BLaER1 (cell line): ENCODE measurements at regions not wholly inside any gene's neighbourhood (a gene's known extent, or its start where the extent isn't known, plus 50 kb on each side); places are given as distances from the start of the nearest gene placed in this dataset.

Source experiments
- H3K27ac ChIP-seq: shearing (Covaris generic); formaldehyde crosslinking; 2 replicates; pipeline ENCODE4 v1.8.1; 2022
- H3K27me3 ChIP-seq: shearing (Covaris generic); formaldehyde crosslinking; 2 replicates; pipeline ENCODE4 v1.8.1; 2022
- H3K36me3 ChIP-seq: shearing (Covaris generic); formaldehyde crosslinking; 2 replicates; pipeline ENCODE4 v1.8.1; 2022
- H3K4me1 ChIP-seq: shearing (Covaris generic); formaldehyde crosslinking; 2 replicates; pipeline ENCODE4 v1.8.1; 2022
- H3K4me2 ChIP-seq: shearing (Covaris generic); formaldehyde crosslinking; 2 replicates; pipeline ENCODE4 v1.8.1; 2022
- H3K4me3 ChIP-seq: shearing (Covaris generic); formaldehyde crosslinking; 2 replicates; pipeline ENCODE4 v1.8.1; 2022
- H3K9ac ChIP-seq: shearing (Covaris generic); formaldehyde crosslinking; 2 replicates; pipeline ENCODE4 v1.8.1; 2022
- H3K9me3 ChIP-seq: shearing (Covaris generic); formaldehyde crosslinking; 2 replicates; pipeline ENCODE4 v1.8.1; 2022
- H4K20me1 ChIP-seq: shearing (Covaris generic); formaldehyde crosslinking; 2 replicates; pipeline ENCODE4 v1.8.1; 2022
- Cebpa-rat ChIP-seq: shearing (Covaris generic); IDR thresholded peaks from 2 replicates; pipeline ENCODE4 v1.8.1; 2022

GRCh38 chr4:136505020-136505419, 1027.3 kb downstream of the PCDH18 start:
- Histone ChIP-seq H3K4me3 (no peak overlapping the region), H3K4me1 (no peaks in the 10 kb centered on the region), H3K9ac (no peak overlapping the region), H4K20me1 (no peaks in the 10 kb centered on the region), H3K36me3 (no peaks in the 10 kb centered on the region), H3K4me2 (no peak overlapping the region), H3K27me3 (no peaks in the 10 kb centered on the region), H3K9me3 (no peaks in the 10 kb centered on the region), H3K27ac (no peak overlapping the region)
- TF ChIP-seq Cebpa-rat, result no peak

- H4K20me1 ChIP-seq, result no peaks in the 10 kb centered on the region
- TF ChIP-seq Cebpa-rat, result no peak
Observed at GRCh38 chr4:136495851-136496250, 1036.4 kb downstream of the PCDH18 start.

GRCh38 chr4:136495076-136495475, 1037.2 kb downstream of the PCDH18 start:
- no peaks in the 10 kb centered on the region for H3K4me1 ChIP-seq

More at GRCh38 chr4:136495851-136496250, 1036.4 kb downstream of the PCDH18 start:
- no peaks in the 10 kb centered on the region for H3K9me3 ChIP-seq
- H3K27me3 ChIP-seq, result no peaks in the 10 kb centered on the region
- no peaks in the 10 kb centered on the region for H3K4me1 ChIP-seq
- H3K4me3 ChIP-seq, result no peak overlapping the region
- no peak overlapping the region for H3K4me2 ChIP-seq
- H3K9ac ChIP-seq, result no peak overlapping the region
- no peaks in the 10 kb centered on the region for H3K36me3 ChIP-seq
- H3K27ac ChIP-seq, result no peak overlapping the region

DNA sequence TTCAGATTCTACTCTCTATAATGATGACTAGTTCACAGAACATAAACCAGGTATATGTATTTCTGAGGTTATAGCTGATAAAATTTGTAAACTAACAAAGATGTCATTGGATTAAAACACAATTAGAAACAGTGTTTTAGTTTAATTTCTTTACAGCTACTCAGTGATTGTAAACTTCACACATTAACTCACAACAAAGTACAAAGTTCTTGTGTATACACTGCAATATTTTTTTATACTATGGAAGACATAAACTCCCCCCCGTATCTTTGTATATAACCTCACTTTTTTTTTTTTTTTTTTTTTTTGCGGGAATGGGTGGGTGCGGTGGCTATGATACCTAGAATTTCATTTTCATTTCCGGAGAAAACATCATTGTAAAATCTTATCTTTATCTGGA, 1043.2 kb downstream of the PCDH18 start:
- Histone ChIP-seq H3K4me1 (no peaks in the 10 kb centered on the region), H4K20me1 (no peaks in the 10 kb centered on the region), H3K27me3 (no peaks in the 10 kb centered on the region), H3K9ac (no peak overlapping the region), H3K4me2 (no peak overlapping the region), H3K27ac (no peak overlapping the region), H3K36me3 (no peaks in the 10 kb centered on the region), H3K4me3 (no peak overlapping the region), H3K9me3 (no peaks in the 10 kb centered on the region)
- no peak for TF ChIP-seq Cebpa-rat

More at GRCh38 chr4:136495076-136495475, 1037.2 kb downstream of the PCDH18 start:
- H3K9me3 ChIP-seq, result no peaks in the 10 kb centered on the region
- no peak overlapping the region for H3K9ac ChIP-seq
- no peak for TF ChIP-seq Cebpa-rat
- no peaks in the 10 kb centered on the region for H4K20me1 ChIP-seq
- no peak overlapping the region for H3K27ac ChIP-seq
- H3K36me3 ChIP-seq, result no peaks in the 10 kb centered on the region
- no peak overlapping the region for H3K4me2 ChIP-seq
- H3K27me3 ChIP-seq, result no peaks in the 10 kb centered on the region
- H3K4me3 ChIP-seq, result no peak overlapping the region

DNA sequence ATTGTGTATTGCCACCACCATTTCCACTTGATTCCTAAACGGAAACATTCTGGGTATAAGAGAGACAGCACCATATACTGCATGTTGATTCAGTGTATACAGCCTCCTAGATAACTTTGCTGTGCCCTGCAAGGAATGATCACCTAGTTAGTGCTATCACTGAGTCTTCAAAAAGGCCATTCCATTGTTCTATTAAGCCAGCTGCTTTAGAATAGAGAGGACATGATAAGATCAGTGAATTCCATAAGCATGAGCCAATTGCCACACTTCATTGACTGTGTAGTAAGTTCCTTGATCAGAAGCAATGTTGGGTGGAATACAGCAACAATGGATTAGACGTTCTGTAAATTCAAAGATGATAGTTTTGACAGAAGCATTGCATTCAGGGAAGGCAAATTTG, 1047.3 kb downstream of the PCDH18 start:
- no peak overlapping the region for H3K9ac ChIP-seq
- H3K4me2 ChIP-seq, result no peak overlapping the region
- H3K27ac ChIP-seq, result no peak overlapping the region
- no peaks in the 10 kb centered on the region for H3K36me3 ChIP-seq
- no peaks in the 10 kb centered on the region for H3K9me3 ChIP-seq
- no peak overlapping the region for H3K4me3 ChIP-seq
- no peaks in the 10 kb centered on the region for H3K27me3 ChIP-seq
- no peak for TF ChIP-seq Cebpa-rat
- H4K20me1 ChIP-seq, result no peaks in the 10 kb centered on the region
- H3K4me1 ChIP-seq, result no peaks in the 10 kb centered on the region

DNA sequence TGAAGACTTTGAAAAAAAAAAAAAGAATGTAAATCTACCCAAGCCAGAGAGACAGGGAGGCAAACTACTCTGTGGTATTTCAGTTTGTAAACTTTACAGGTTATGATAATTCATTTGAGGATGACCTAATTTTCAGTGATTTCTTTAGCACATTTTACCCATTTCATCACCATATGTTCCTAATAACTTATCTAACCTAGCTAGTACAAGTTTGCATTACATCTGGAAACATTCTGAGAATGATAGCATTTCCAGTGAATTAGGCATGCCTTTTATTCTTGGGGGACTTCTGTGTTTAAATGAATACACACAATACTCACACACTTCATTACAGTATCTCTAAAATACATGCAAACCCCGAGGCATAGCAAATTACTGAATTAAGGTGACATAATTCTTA, 1055.5 kb downstream of the PCDH18 start:
- Histone ChIP-seq H3K9me3 (no peaks in the 10 kb centered on the region), H3K4me2 (no peak overlapping the region), H3K27me3 (no peaks in the 10 kb centered on the region), H3K4me3 (no peak overlapping the region), H3K4me1 (no peaks in the 10 kb centered on the region), H3K36me3 (no peaks in the 10 kb centered on the region), H4K20me1 (no peaks in the 10 kb centered on the region), H3K27ac (no peak overlapping the region), H3K9ac (no peak overlapping the region)
- TF ChIP-seq Cebpa-rat, result no peak

- TF ChIP-seq Cebpa-rat, result no peak
- Histone ChIP-seq H3K27me3 (no peaks in the 10 kb centered on the region), H3K9me3 (no peaks in the 10 kb centered on the region)
Observed at GRCh38 chr4:136471051-136471450, 1061.2 kb downstream of the PCDH18 start.

DNA sequence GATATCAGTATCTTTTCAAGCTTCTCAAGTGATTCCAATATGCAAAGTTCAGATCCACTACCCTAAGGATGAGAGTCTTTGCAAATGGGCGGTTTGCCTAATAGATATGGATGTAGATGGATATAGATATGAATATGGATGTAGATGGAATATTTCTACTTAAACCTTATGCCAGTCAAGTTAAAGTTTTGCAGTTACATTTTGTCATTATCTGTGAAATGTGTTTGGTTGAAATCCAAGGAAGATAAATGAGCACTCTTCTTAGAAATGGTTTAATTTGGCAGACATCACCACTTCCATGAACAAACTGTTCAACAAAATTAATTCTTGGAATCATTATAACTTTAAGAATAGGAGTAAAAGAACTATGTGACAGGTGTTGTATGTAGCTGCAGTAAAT, 1066.6 kb downstream of the PCDH18 start:
- TF ChIP-seq Cebpa-rat, result no peak
- no peaks in the 10 kb centered on the region for H3K4me1 ChIP-seq

More at GRCh38 chr4:136471051-136471450, 1061.2 kb downstream of the PCDH18 start:
- no peak overlapping the region for H3K9ac ChIP-seq
- no peaks in the 10 kb centered on the region for H3K36me3 ChIP-seq
- H3K4me2 ChIP-seq, result no peak overlapping the region
- no peak overlapping the region for H3K27ac ChIP-seq
- no peaks in the 10 kb centered on the region for H3K4me1 ChIP-seq
- no peak overlapping the region for H3K4me3 ChIP-seq
- H4K20me1 ChIP-seq, result no peaks in the 10 kb centered on the region

DNA sequence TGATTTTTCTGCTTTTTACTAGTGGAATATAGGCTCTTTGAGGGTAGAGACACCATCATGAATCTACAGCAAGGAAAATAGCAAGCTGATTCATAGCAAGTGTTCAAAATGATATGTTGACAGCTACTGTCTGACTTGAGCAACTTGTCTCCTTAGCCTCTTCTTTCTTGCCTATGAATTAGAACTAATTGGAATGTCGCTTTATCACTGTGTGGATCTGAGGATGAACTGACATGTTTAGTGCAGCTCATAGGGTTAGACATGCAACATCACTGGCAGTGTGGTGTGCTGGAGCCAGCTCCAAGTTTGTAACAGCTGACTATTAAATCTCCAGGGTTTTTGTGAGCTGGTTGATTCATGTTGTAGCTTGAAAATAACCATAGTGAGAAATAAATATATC, 1068.4 kb downstream of the PCDH18 start:
- Histone ChIP-seq H3K36me3 (no peaks in the 10 kb centered on the region), H3K27ac (no peak overlapping the region), H3K4me2 (no peak overlapping the region), H3K9ac (no peak overlapping the region), H3K4me1 (no peaks in the 10 kb centered on the region), H3K4me3 (no peak overlapping the region), H4K20me1 (no peaks in the 10 kb centered on the region), H3K27me3 (no peaks in the 10 kb centered on the region), H3K9me3 (no peaks in the 10 kb centered on the region)
- TF ChIP-seq Cebpa-rat, result no peak

More for the DNA sequence above, 1066.6 kb downstream of the PCDH18 start:
- H3K36me3 ChIP-seq, result no peaks in the 10 kb centered on the region
- no peak overlapping the region for H3K27ac ChIP-seq
- no peak overlapping the region for H3K9ac ChIP-seq
- H3K4me3 ChIP-seq, result no peak overlapping the region
- H3K4me2 ChIP-seq, result no peak overlapping the region
- H3K27me3 ChIP-seq, result no peaks in the 10 kb centered on the region
- H3K9me3 ChIP-seq, result no peaks in the 10 kb centered on the region
- no peaks in the 10 kb centered on the region for H4K20me1 ChIP-seq

DNA sequence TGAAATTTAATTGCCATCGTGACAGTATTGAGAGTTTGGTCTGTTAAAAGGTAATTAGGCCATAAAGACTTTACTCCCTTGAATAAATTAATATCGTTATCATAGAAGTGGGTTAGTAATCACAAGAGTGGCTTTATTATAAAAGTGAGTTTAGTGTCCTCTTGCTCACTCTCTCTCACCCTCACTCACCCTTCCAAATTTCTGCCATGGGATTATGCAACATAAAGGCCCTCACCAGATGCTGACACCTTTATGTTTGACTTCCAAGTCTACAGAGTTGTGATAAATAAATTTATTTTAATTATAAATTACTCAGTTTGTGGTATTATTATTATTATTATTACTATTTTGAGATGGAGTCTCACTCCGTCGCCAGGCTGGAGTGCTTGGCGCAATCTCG, 1070.8 kb downstream of the PCDH18 start:
- Histone ChIP-seq H3K4me2 (no peak overlapping the region), H3K4me1 (no peaks in the 10 kb centered on the region), H3K36me3 (no peaks in the 10 kb centered on the region), H3K9ac (no peak overlapping the region), H3K27ac (no peak overlapping the region), H3K9me3 (no peaks in the 10 kb centered on the region), H3K27me3 (no peaks in the 10 kb centered on the region), H3K4me3 (no peak overlapping the region), H4K20me1 (no peaks in the 10 kb centered on the region)
- TF ChIP-seq Cebpa-rat, result peak; percentile 33; the same call in 1 of the 2 replicates

DNA sequence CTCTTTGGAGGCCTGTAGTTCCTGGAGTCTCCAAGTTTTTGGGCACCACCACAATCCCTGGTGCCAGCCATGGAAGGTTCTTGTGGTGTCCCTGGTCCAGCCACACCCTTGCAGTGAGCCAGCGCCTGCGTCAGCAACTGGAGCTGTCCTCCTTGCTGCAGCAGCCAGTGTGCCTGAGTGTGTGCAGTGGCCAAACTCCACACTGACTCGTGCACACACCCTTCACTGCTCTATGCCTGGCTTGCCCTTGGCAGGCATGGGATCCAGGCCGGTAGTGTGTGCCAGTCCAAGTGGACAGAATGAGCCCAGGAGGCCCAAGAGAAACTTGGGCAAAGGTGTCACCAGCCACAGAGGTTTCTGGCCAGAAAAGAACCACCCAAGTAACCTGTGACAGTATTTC, 1074.0 kb downstream of the PCDH18 start:
- Histone ChIP-seq H3K9ac (no peak overlapping the region), H3K4me3 (no peak overlapping the region), H3K9me3 (no peaks in the 10 kb centered on the region), H3K4me1 (no peaks in the 10 kb centered on the region), H3K27ac (no peak overlapping the region), H4K20me1 (no peaks in the 10 kb centered on the region), H3K27me3 (no peaks in the 10 kb centered on the region), H3K36me3 (no peaks in the 10 kb centered on the region), H3K4me2 (no peak overlapping the region)
- no peak for TF ChIP-seq Cebpa-rat
